ENCODE measurements at regions not wholly inside any gene's neighbourhood (a gene's known extent, or its start where the extent isn't known, plus 50 kb on each side); places are given as distances from the start of the nearest gene placed in this dataset.

DNA sequence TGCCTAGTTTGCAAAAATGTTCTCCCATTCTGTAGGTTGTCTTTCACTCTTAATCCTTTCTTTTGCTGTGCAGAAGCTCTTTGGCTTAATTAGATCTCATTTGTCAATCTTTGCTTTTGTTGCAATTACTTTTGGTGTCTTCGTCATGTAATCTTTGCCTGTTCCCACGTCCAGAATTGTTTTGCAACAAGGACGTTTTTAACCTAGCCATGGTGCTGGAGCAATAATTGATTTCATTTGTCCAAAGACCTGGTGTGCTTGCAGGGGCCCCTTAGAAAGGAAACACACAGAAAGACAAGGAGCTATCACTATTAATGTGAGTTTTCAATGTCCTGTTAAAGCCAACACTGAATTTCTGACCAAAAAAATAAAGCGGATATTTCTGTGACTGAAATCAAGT, 89.1 kb upstream of the GALNT15 start:
- no peak overlapping the region for H3K27ac ChIP-seq
- TF ChIP-seq, protein P1, sequence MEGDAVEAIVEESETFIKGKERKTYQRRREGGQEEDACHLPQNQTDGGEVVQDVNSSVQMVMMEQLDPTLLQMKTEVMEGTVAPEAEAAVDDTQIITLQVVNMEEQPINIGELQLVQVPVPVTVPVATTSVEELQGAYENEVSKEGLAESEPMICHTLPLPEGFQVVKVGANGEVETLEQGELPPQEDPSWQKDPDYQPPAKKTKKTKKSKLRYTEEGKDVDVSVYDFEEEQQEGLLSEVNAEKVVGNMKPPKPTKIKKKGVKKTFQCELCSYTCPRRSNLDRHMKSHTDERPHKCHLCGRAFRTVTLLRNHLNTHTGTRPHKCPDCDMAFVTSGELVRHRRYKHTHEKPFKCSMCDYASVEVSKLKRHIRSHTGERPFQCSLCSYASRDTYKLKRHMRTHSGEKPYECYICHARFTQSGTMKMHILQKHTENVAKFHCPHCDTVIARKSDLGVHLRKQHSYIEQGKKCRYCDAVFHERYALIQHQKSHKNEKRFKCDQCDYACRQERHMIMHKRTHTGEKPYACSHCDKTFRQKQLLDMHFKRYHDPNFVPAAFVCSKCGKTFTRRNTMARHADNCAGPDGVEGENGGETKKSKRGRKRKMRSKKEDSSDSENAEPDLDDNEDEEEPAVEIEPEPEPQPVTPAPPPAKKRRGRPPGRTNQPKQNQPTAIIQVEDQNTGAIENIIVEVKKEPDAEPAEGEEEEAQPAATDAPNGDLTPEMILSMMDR (conservative IDR thresholded peaks at IDR 0.05): no peak

DNA sequence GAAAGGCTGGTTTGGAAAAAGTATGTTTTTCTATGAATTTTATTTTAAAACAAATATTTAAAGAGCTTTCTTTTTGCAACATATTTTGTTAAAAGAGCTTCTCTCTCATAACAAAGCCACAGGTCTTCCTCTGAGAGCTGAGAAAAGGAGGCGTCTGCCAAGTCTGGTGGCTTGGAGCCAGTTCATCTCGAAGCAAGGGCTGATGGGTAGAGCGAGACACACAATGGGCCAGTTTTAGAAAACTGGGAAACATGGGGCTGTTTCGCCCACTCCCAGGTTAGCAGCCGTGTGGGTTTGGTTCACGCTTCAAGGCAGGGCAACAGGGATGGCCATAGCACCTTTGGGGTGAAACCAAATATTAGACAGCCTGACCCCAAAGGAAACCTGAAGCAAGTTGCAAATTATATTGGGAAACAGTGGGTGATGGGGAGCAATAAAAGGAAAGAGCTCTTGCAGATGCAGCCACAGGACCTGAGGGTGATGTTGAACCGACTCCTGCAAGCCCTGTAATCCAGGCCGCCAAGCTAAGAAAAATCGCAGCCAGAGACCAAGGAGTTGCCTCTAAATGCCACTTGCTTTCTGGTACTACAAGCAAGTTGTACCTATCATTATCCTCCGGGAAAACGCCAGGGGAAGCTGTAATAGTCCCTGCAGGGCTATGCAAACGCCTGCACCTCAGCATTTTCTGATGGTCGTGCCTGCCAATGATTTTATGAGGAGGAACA, 88.4 kb upstream of the GALNT15 start:
- TF ChIP-seq, protein P1 (conservative IDR thresholded peaks at IDR 0.05): no peak
- H3K27ac ChIP-seq: no peak overlapping the region

DNA sequence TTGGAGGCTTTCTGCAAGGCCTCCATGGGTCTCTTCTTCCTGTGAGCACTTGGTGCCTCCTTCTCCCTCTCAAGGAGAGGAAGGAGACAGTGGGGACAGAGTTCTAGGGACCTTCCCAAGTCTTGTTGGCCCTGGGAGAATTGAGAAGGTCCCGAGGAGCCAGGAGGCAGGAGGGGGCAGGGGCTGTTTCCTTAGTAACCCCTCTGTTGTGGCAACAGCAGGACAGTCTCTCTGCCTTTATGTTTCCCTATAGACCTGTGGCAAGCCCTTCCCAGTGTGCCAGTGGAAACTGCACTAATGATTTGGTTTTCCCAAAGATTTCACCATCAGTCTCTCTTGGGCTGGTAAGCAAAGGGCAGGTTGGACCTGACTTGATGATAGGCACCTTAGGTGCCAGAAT, 87.8 kb upstream of the GALNT15 start:
- TF ChIP-seq, protein P1 (conservative IDR thresholded peaks at IDR 0.05): no peak
- no peak overlapping the region for H3K27ac ChIP-seq

DNA sequence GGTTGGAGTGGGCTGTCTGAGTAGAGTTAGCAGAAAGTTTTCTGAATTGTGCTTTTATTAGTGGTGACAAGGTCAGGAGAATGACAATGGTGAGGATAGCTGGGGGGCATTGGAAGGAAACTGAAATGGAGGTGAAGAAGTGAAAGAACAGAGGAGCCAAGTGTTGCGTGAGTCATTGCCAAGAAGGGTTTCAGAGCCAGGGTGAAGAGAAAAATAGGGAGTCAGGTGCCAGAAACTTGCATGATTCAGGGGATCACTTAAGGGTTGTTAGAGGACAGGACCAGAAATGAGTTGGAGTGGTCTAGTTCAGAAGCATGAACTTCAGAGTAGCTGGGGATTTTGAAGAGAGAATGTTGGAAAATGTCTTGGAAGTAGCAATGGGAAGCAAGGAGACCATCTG, 86.0 kb upstream of the GALNT15 start:
- TF ChIP-seq, protein P1 (conservative IDR thresholded peaks at IDR 0.05): no peak
- no peak overlapping the region for H3K27ac ChIP-seq

DNA sequence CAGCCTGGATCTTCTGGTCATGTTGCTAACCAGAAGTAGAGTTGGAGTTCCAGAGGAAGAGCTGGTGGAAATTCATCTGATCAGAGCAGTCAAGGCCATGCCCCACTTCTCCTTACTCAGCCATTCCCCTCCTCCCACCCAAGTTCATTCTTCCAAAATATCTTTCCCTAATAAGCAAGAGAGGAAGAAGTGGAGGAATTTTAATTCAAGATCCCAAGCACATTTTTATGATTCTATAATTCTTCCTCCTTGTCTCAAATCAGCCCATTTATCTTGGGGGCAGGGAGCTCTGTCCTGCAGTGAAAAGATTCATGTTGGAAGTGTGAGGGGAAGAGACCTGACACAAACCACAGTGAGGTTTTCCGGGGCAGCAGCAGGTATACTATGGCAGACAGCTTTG, 85.0 kb upstream of the GALNT15 start:
- H3K27ac ChIP-seq: no peak overlapping the region
- TF ChIP-seq, protein P1 (conservative IDR thresholded peaks at IDR 0.05): no peak

DNA sequence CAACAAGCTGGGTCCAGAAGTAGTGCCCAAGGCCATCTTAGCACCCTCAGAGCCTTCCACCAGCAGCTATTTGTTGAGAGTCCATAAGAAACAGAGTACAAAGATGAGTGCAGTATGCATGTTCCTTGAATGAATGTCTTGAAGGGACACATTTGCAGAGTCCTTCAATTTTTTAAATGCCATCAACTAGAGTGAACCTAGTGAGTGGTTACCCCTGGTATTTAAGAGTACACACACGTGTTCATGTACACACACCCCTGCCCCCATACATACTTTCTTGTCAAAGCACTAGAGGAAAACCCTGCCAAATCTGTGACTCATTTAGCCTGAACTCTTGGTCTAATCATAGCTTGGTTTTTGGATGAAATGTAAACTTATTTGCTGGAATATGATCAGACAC, 84.5 kb upstream of the GALNT15 start:
- H3K27ac ChIP-seq: no peak overlapping the region
- TF ChIP-seq, protein P1 (conservative IDR thresholded peaks at IDR 0.05): no peak

DNA sequence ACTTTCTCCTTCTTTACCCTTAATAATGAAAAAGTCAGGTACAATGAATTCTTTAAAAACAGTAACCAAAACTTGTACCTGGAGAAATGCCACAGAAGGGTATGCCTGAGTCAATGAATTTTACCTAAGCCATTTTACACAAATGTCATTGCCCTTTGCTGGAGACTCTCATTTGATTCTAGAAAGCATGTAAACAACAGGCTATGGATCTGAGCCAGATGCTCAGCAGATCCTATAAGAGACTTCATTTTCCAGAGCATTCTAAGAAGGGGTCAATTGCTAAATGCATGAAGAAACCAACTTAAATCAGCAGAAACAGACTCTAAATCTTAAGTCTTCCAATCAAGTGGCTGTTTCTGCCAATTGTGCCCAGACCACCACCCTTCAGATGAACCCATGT, 83.8 kb upstream of the GALNT15 start:
- H3K27ac ChIP-seq: no peak overlapping the region
- TF ChIP-seq, protein P1 (conservative IDR thresholded peaks at IDR 0.05): no peak

All from VCaP (cell line).